OCI-LY7 (cell line): ENCODE measurements at regions not wholly inside any gene's neighbourhood (a gene's known extent, or its start where the extent isn't known, plus 50 kb on each side); places are given as distances from the start of the nearest gene placed in this dataset.

Source experiments
- EZH2phosphoT487 ChIP-seq: fragments of 200-600 bp; sonication (generic); IDR thresholded peaks from 2 replicates; pipeline ENCODE4 v1.6.1; 2018; ENCODE audit warnings: low read depth, borderline replicate concordance, mild to moderate bottlenecking, mixed run types, antibody characterized with exemption, low read length, moderate library complexity, mixed read lengths
- TF ChIP-seq, protein P1 (sequence below): fragments of 200-600 bp; sonication (generic); conservative IDR thresholded peaks from 2 replicates; pipeline ENCODE4 v1.5.1; 2014; ENCODE audit warnings: mild to moderate bottlenecking, antibody characterized with exemption, low read length, moderate library complexity, mixed read lengths

DNA sequence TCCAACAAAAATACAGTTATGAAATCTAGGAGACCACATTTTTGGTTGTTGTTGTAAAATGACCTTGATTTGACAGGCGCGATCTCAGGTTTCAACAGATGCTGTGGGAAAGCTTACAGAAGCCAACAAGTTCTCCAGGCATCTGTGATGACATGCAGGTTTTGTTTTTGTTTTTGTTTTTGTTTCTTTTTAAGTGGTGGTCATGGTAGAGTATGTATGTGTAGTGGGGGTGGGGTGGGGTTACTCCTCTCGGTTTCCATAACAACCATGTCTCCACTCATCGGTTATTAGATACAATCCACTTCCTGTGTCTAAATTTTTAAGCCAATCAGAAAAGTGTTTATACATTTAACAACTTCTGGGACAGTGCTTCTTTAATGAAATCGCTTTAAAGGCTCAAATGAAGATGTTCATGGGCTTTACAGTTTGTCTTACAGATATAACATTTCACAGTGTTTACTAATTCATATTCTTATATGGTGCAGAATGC, 199.9 kb upstream of the FOXN3 start:
- TF ChIP-seq, protein P1, sequence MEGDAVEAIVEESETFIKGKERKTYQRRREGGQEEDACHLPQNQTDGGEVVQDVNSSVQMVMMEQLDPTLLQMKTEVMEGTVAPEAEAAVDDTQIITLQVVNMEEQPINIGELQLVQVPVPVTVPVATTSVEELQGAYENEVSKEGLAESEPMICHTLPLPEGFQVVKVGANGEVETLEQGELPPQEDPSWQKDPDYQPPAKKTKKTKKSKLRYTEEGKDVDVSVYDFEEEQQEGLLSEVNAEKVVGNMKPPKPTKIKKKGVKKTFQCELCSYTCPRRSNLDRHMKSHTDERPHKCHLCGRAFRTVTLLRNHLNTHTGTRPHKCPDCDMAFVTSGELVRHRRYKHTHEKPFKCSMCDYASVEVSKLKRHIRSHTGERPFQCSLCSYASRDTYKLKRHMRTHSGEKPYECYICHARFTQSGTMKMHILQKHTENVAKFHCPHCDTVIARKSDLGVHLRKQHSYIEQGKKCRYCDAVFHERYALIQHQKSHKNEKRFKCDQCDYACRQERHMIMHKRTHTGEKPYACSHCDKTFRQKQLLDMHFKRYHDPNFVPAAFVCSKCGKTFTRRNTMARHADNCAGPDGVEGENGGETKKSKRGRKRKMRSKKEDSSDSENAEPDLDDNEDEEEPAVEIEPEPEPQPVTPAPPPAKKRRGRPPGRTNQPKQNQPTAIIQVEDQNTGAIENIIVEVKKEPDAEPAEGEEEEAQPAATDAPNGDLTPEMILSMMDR, result no peak
- TF ChIP-seq EZH2phosphoT487, result no peak
